ENCODE measurements at regions not wholly inside any gene's neighbourhood (a gene's known extent, or its start where the extent isn't known, plus 50 kb on each side); places are given as distances from the start of the nearest gene placed in this dataset.
"Not testable (repeated sequence)": the region's sequence is repeated elsewhere in the genome, so short reads cannot be mapped to it uniquely, and the experiment has no call there.

- POLR2A ChIA-PET: interaction anchor here (0.6 to 0.7 kb wide), 2 partner anchors 142 to 147 kb away, joined by 3 to 6 read pairs; no protein-coding TSS in a partner anchor
- Histone ChIP-seq H3K4me3 (ENCODE audit: low read depth in 2 of 2, low read length in 2 of 2) (no peak overlapping the region), H3K27me3 (ENCODE audit: control insufficient read depth, insufficient read depth, low read length) (no peaks in the 10 kb centered on the region), H3K4me1 (ENCODE audit: control insufficient read depth, insufficient read depth, low read length) (no peaks in the 10 kb centered on the region), H3K36me3 (ENCODE audit: control insufficient read depth, insufficient read depth, low read length) (no peaks in the 10 kb centered on the region), H3K9me3 (ENCODE audit: control insufficient read depth, insufficient read depth, low read depth, low read length) (no peaks in the 10 kb centered on the region), H3K27ac (ENCODE audit: low read length) (no peak overlapping the region)
- CTCF ChIA-PET: no interaction called here
- intact Hi-C loops (cut with micrococcal nuclease; ENCODE audit: unreplicated experiment) (no loop called here), in situ Hi-C loops (cut with HindIII; ENCODE audit: low pct_unique_long_range_greater_than_20kb, low sequenced_read_pairs) (no loop called here)
- TF ChIP-seq POLR2AphosphoS5 (IDR thresholded peaks at IDR 0.05; ENCODE audit: low read depth, low read length) (no peak), CTCF (IDR thresholded peaks at IDR 0.05) (no peak), SIN3A (IDR thresholded peaks at IDR 0.05; ENCODE audit: borderline replicate concordance, insufficient read depth, low read depth, low read length) (no peak), REST (IDR thresholded peaks at IDR 0.05; ENCODE audit: insufficient read depth in 1 of 2, low read depth in 2 of 2, low read length in 1 of 2) (no peak), TCF7L2 (IDR thresholded peaks at IDR 0.05; ENCODE audit: low read depth, low read length) (no peak)
- DNase-seq (ENCODE audit: low read depth, low spot score) (no peak), ATAC-seq (no peak)
- no TSS peak for BruUV-seq (replicated peaks)
Observed at GRCh38 chr2:19623488-19623887, 265.1 kb upstream of the OSR1 start.

GRCh38 chr2:19617257-19617848, 258.9 kb upstream of the OSR1 start:
- BruUV-seq (replicated peaks): no TSS peak
- ATAC-seq: no peak
- CTCF ChIA-PET: no interaction called here
- DNase-seq (ENCODE audit: low read depth, low spot score): no peak
- in situ Hi-C loops (cut with HindIII; ENCODE audit: low pct_unique_long_range_greater_than_20kb, low sequenced_read_pairs) (no loop called here), intact Hi-C loops (cut with micrococcal nuclease; ENCODE audit: unreplicated experiment) (no loop called here)
- H3K36me3 ChIP-seq (ENCODE audit: control insufficient read depth, insufficient read depth, low read length): no peaks in the 10 kb centered on the region
- no peak overlapping the region for H3K4me3 ChIP-seq (ENCODE audit: low read depth in 2 of 2, low read length in 2 of 2)
- H3K9me3 ChIP-seq (ENCODE audit: control insufficient read depth, insufficient read depth, low read depth, low read length): no peaks in the 10 kb centered on the region
- no peak for TF ChIP-seq REST (IDR thresholded peaks at IDR 0.05; ENCODE audit: insufficient read depth in 1 of 2, low read depth in 2 of 2, low read length in 1 of 2)
- TF ChIP-seq SIN3A (IDR thresholded peaks at IDR 0.05; ENCODE audit: borderline replicate concordance, insufficient read depth, low read depth, low read length): no peak
- TF ChIP-seq CTCF (IDR thresholded peaks at IDR 0.05): no peak
- no peak for TF ChIP-seq POLR2AphosphoS5 (IDR thresholded peaks at IDR 0.05; ENCODE audit: low read depth, low read length)
- no peak for TF ChIP-seq TCF7L2 (IDR thresholded peaks at IDR 0.05; ENCODE audit: low read depth, low read length)
- no peaks in the 10 kb centered on the region for H3K27me3 ChIP-seq (ENCODE audit: control insufficient read depth, insufficient read depth, low read length)
- H3K27ac ChIP-seq (ENCODE audit: low read length): no peak overlapping the region
- POLR2A ChIA-PET: no interaction called here
- no peaks in the 10 kb centered on the region for H3K4me1 ChIP-seq (ENCODE audit: control insufficient read depth, insufficient read depth, low read length)

GRCh38 chr2:19615402-19615801, 257.0 kb upstream of the OSR1 start:
- BruUV-seq (replicated peaks); H3K27ac ChIP-seq (ENCODE audit: low read length); intact Hi-C loops (cut with micrococcal nuclease; ENCODE audit: unreplicated experiment); H3K27me3 ChIP-seq (ENCODE audit: control insufficient read depth, insufficient read depth, low read length); CTCF ChIA-PET; ATAC-seq; H3K36me3 ChIP-seq (ENCODE audit: control insufficient read depth, insufficient read depth, low read length); in situ Hi-C loops (cut with HindIII; ENCODE audit: low pct_unique_long_range_greater_than_20kb, low sequenced_read_pairs); POLR2A ChIA-PET; H3K4me1 ChIP-seq (ENCODE audit: control insufficient read depth, insufficient read depth, low read length); H3K9me3 ChIP-seq (ENCODE audit: control insufficient read depth, insufficient read depth, low read depth, low read length); DNase-seq (ENCODE audit: low read depth, low spot score); H3K4me3 ChIP-seq (ENCODE audit: low read depth in 2 of 2, low read length in 2 of 2): not testable (repeated sequence)
